ENCODE measurements at regions not wholly inside any gene's neighbourhood (a gene's known extent, or its start where the extent isn't known, plus 50 kb on each side); places are given as distances from the start of the nearest gene placed in this dataset.
"Not testable (repeated sequence)": the region's sequence is repeated elsewhere in the genome, so short reads cannot be mapped to it uniquely, and the experiment has no call there.

DNA sequence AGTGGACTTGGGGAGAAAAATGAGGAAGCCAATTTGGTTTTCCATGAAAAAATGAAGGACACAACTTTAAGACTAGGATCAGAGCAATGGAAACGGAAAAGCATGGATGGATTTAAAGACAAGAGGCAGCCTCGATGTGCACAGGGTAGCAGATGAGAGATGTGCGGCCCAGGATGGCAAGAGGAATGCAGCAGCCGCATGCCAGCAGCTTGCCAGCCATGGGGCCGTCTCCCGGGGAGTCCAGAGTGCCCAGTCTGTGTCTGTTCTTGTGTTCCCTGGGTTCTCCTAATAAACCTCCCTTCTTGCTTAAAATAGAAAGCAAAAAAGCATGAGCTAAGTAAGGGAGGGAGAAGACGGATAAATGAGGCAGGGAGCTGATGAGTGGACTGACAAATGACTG lies 68.0 kb upstream of the IQSEC1 start:
- FAIRE-seq (no peak), DNase-seq (ENCODE audit: insufficient read length) (no peak)
- TF ChIP-seq TAF1 (IDR thresholded peaks at IDR 0.05; ENCODE audit: borderline replicate concordance, low read depth, low read length) (no peak), POLR2A (IDR thresholded peaks at IDR 0.05; ENCODE audit: low read depth, low read length) (no peak), POLR2AphosphoS5 (IDR thresholded peaks at IDR 0.05; ENCODE audit: low read depth, low read length) (no peak)

DNA sequence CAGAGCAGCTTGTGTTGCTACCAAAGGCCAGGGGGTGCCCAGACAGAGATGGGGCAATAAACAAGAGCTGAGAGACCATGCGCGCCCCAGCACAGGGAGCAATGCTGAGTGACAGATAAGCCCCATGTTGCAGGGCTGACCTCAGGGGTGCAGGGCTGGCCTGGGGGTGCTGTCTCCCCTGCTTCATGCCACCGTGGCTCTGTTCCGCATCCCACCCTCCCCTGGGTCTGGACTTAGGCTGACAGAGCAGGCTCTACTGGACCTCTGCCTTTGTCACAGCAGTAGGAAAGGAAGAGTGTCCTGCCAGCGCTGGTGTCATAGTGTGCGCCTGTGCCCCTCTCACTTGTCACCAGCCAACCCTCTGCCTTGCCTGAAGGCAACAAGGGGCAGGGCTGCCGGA lies 67.4 kb upstream of the IQSEC1 start:
- no peak for TF ChIP-seq TAF1 (IDR thresholded peaks at IDR 0.05; ENCODE audit: borderline replicate concordance, low read depth, low read length)
- TF ChIP-seq POLR2AphosphoS5 (IDR thresholded peaks at IDR 0.05; ENCODE audit: low read depth, low read length): no peak
- no peak for TF ChIP-seq POLR2A (IDR thresholded peaks at IDR 0.05; ENCODE audit: low read depth, low read length)
- no peak for DNase-seq (ENCODE audit: insufficient read length)
- no peak for FAIRE-seq

- DNase-seq (ENCODE audit: insufficient read length) (no peak), FAIRE-seq (no peak)
- TF ChIP-seq POLR2AphosphoS5 (IDR thresholded peaks at IDR 0.05; ENCODE audit: low read depth, low read length): no peak
- no peak for TF ChIP-seq TAF1 (IDR thresholded peaks at IDR 0.05; ENCODE audit: borderline replicate concordance, low read depth, low read length)
Measured at GRCh38 chr3:13139471-13140065, 66.3 kb upstream of the IQSEC1 start.

GRCh38 chr3:13138833-13139145 lies 65.6 kb upstream of the IQSEC1 start:
- DNase-seq (ENCODE audit: insufficient read length): no peak
- no peak for FAIRE-seq
- TF ChIP-seq POLR2AphosphoS5 (IDR thresholded peaks at IDR 0.05; ENCODE audit: low read depth, low read length): no peak
- no peak for TF ChIP-seq TAF1 (IDR thresholded peaks at IDR 0.05; ENCODE audit: borderline replicate concordance, low read depth, low read length)
- no peak for TF ChIP-seq POLR2A (IDR thresholded peaks at IDR 0.05; ENCODE audit: low read depth, low read length)

GRCh38 chr3:13137941-13138832 lies 65.0 kb upstream of the IQSEC1 start:
- FAIRE-seq: no peak
- no peak for TF ChIP-seq TAF1 (IDR thresholded peaks at IDR 0.05; ENCODE audit: borderline replicate concordance, low read depth, low read length)
- no peak for TF ChIP-seq POLR2AphosphoS5 (IDR thresholded peaks at IDR 0.05; ENCODE audit: low read depth, low read length)
- TF ChIP-seq POLR2A (IDR thresholded peaks at IDR 0.05; ENCODE audit: low read depth, low read length): no peak
- DNase-seq (ENCODE audit: insufficient read length): no peak

GRCh38 chr3:13136848-13137247 lies 63.6 kb upstream of the IQSEC1 start:
- FAIRE-seq: not testable (repeated sequence)

DNA sequence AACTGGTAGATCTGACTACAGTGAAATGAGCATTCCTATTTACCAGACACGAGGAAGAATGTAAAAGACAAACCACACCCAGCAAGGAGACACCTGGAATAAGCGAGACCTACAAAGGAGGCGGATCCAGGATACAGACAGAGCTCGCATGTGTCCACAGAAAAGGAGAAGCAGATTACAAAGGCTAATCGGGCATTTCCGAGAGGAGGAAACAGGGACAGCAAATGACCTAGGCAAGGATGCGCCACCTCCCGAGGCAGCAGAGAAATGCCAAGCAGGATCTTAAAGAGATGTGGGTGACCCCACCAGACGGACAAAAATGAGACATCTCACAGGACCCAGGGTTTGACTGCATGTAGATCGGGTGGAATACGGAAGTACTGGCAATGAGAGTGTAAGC lies 63.2 kb upstream of the IQSEC1 start:
- FAIRE-seq (no peak), DNase-seq (ENCODE audit: insufficient read length) (no peak)
- TF ChIP-seq POLR2A (IDR thresholded peaks at IDR 0.05; ENCODE audit: low read depth, low read length): no peak
- TF ChIP-seq TAF1 (IDR thresholded peaks at IDR 0.05; ENCODE audit: borderline replicate concordance, low read depth, low read length): no peak
- TF ChIP-seq POLR2AphosphoS5 (IDR thresholded peaks at IDR 0.05; ENCODE audit: low read depth, low read length): no peak

More at GRCh38 chr3:13136848-13137247, 63.6 kb upstream of the IQSEC1 start:
- not testable (repeated sequence) for DNase-seq (ENCODE audit: insufficient read length)

GRCh38 chr3:13135811-13136321 lies 62.6 kb upstream of the IQSEC1 start:
- FAIRE-seq: no peak
- TF ChIP-seq POLR2AphosphoS5 (IDR thresholded peaks at IDR 0.05; ENCODE audit: low read depth, low read length) (no peak), POLR2A (IDR thresholded peaks at IDR 0.05; ENCODE audit: low read depth, low read length) (no peak), TAF1 (IDR thresholded peaks at IDR 0.05; ENCODE audit: borderline replicate concordance, low read depth, low read length) (no peak)
- DNase-seq (ENCODE audit: insufficient read length): no peak

DNA sequence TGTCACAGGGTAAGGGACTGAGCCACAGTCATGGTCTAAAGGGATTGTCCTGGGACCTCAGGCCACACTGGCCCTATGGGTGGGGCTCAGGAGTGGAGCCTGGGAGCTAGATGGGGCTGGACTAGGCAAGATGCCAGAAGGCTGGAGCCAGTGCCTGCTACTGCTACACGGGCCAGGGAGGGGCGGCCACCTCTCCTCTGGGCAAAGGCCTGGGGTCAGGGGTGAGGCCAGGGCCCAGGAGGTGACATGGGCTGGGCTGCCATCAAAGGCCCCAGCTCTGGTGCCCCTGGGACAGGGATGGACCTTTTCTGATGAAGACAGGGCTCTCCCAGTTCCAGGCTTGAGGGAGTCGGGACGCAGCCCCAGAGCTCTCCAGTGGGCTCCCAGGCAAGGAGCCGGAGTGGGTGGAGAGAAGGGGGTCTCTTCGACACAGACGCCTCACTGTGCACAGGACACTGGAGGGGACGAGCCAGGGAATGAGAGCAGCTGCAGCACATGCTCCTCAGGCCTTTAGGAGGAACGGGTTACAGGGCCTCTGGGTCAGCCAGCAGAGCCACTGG lies 62.1 kb upstream of the IQSEC1 start:
- no peak for DNase-seq (ENCODE audit: insufficient read length)
- FAIRE-seq: no peak
- TF ChIP-seq POLR2AphosphoS5 (IDR thresholded peaks at IDR 0.05; ENCODE audit: low read depth, low read length) (no peak), POLR2A (IDR thresholded peaks at IDR 0.05; ENCODE audit: low read depth, low read length) (no peak), TAF1 (IDR thresholded peaks at IDR 0.05; ENCODE audit: borderline replicate concordance, low read depth, low read length) (no peak)

GRCh38 chr3:13134879-13135206 lies 61.6 kb upstream of the IQSEC1 start:
- TF ChIP-seq TAF1 (IDR thresholded peaks at IDR 0.05; ENCODE audit: borderline replicate concordance, low read depth, low read length) (no peak), POLR2A (IDR thresholded peaks at IDR 0.05; ENCODE audit: low read depth, low read length) (no peak), POLR2AphosphoS5 (IDR thresholded peaks at IDR 0.05; ENCODE audit: low read depth, low read length) (no peak)
- FAIRE-seq (no peak), DNase-seq (ENCODE audit: insufficient read length) (no peak)

- no peak for FAIRE-seq
- no peak for DNase-seq (ENCODE audit: insufficient read length)
- TF ChIP-seq POLR2AphosphoS5 (IDR thresholded peaks at IDR 0.05; ENCODE audit: low read depth, low read length): no peak
- no peak for TF ChIP-seq POLR2A (IDR thresholded peaks at IDR 0.05; ENCODE audit: low read depth, low read length)
- TF ChIP-seq TAF1 (IDR thresholded peaks at IDR 0.05; ENCODE audit: borderline replicate concordance, low read depth, low read length): no peak
Measured at GRCh38 chr3:13134166-13134878, 61.1 kb upstream of the IQSEC1 start.
